HG02642 (cell line): ENCODE measurements at regions not wholly inside any gene's neighbourhood (a gene's known extent, or its start where the extent isn't known, plus 50 kb on each side); places are given as distances from the start of the nearest gene placed in this dataset.

Source experiments
- ATAC-seq: cut with Tn5 transposase; IDR thresholded peaks from one replicate; pipeline ENCODE4 v1.9.1; 2021; ENCODE audit warnings: mild to moderate bottlenecking; ENCODE audit not compliant: unreplicated experiment, poor library complexity

- ATAC-seq, result no peak
Measured at GRCh38 chr6:163929538-163929937, 515.0 kb downstream of the QKI start.

GRCh38 chr6:163926642-163927041 lies 512.1 kb downstream of the QKI start:
- ATAC-seq, result no peak

DNA sequence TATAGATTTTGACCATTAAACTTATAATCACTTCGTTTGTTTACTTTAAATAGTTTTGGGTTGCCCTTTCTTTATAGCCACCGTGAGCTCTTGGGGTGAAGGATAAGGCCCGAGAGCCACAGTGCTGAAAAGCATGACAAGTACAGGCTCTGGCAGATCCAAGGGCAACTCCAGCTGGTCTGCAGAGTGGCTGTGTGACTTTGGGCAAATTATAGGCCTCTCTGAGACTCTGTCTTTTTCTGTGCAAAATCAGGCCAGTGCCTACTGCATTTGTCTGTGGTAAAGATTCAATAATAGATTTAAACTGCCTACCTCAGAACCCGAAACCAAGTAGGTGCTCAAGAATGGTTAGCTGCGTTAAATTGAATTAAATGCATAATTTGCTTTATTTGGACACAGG lies 511.3 kb downstream of the QKI start:
- no peak for ATAC-seq

- no peak for ATAC-seq
Measured at GRCh38 chr6:163923658-163924411, 509.3 kb downstream of the QKI start.

DNA sequence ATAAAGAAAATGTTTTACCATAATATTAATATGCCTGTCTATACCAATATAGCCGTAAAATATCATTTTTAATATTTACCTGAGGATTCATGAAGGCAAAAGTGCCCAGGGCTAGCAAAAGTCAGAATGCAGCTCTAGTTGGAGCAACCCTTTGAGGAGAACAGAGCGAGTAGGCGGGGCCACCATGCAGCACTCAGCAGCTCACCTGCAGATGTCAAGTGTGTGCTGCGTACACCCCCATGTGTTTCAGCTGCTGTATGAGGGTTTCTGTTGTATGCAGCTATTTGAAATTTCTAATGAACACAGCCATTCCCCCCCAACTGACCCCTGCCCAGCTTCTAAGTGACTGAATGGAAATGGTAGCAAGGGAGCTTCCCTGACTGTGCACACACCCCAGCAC lies 508.0 kb downstream of the QKI start:
- ATAC-seq, result no peak

DNA sequence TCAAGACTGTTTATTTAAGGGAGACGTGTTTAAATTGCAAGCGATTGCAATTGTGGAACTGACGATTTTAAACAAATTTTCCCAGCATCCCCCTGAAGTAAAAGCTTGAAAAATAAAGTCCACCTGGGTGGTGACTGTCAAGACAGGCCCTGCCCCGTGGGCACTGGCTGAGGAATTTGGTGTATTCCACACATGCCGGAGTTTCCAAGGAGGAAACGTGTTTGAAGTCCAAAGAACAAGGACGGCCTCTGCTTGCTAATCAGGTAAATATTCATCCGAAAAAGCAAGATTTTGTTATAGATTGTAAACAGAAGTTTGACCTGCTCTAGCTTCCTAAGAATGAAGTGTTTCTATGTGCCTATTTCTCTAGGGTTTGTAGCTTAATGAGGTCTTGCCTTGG lies 505.1 kb downstream of the QKI start:
- ATAC-seq, result no peak

DNA sequence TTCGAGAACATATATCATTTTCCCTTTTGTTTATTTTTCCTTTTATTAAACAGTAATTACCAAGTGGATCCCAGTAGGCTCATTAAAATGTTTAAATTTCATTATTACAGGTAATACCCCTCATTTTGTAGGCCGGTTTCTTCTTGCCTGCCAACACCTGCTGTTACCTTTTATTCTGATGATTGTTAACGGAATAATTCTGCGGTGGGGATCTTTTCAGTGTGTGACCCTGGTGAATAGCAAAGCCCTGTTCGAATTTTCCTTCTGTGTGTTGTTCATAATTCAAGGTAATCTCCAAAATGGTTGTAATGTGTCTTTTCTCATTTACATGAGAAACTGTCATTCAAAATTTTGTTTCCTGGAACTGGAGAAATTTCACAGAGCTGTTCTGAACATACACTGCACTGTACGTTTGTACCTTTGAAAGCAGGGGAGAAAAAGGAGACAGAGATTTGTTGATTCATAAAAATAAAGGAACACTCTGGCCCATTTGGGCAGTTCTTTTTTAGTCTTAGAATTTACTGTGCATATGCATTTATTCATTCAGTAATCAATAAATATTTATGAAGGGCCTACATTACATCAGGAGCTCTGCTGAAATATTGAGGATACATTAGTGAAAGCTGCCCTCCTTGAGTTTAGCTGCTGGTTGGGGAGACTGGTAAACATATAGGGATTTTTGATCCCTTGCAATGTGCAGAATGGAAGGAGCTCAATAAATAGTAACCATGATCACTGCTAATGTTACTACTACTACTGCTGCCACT lies 502.0 kb downstream of the QKI start:
- no peak for ATAC-seq

DNA sequence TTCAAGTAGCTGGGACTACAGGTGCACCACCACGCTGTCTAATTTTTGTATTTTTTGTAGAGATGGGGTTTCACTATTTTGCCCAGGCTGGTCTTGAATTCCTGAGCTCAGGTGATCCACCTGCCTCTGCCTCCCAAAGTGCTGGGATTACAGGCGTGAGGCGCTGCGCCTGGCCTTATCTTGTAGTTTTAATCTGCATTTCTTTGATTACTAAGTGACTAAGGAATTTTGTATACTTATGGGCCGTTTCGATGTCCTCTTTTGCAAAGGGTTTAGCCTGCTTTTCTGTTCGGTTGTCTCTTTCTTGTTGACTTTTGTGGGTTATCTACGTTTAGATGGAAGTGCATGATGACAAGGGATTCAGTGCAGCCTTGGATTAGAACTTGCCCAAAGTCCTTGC lies 500.6 kb downstream of the QKI start:
- ATAC-seq, result no peak

- no peak for ATAC-seq
Measured at GRCh38 chr6:163913045-163913444, 498.5 kb downstream of the QKI start.

DNA sequence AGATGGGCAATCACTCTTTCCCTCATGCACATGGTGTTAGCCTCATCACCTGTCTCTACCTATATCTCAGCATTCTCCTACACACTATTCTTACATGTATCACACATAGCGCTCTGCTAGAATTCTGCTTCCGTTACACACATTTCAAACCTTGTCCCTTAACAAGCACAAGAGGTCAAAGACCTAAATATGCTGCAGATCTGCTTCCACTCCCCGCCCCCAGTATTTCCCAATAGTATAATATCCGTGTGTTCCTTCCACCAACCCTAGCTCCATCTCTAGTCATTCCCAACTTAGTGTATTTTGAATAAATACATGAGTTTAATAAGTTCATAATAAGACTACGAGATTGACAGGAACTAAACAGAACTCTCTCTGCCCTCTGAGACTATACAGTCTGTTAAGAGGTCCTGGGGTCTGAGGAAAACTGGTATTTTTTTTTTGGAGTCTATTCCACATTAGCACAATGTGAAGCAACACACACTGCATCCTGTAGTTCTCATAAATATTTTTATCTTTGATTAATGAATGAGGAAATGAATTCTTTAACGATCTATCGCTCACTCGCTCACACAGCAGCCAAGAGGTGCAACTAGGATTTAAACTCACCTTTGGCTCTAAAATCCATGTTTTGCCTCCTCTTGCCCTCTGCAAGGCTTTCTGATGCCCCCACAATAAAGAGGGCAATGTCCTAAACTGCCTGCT lies 491.6 kb downstream of the QKI start:
- no peak for ATAC-seq

DNA sequence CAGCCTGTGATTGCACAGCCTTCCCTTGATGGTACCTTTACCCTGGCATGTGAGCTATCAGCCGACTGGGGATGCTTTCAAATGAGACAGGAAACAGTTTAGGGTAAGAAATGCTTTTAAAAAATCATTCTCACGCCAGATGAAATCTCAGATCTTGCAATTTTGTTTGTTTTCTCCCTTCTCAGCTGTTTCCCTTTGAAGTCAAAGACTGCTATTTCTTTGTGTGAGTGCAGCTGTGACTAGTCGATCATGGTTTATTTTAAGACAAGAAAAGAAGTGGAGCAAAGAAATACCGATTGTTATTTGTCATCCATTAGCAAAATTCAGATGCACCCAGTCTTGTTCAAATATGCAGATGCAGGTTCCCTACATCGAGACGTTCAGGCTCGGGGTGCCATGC lies 489.7 kb downstream of the QKI start:
- ATAC-seq, result no peak

DNA sequence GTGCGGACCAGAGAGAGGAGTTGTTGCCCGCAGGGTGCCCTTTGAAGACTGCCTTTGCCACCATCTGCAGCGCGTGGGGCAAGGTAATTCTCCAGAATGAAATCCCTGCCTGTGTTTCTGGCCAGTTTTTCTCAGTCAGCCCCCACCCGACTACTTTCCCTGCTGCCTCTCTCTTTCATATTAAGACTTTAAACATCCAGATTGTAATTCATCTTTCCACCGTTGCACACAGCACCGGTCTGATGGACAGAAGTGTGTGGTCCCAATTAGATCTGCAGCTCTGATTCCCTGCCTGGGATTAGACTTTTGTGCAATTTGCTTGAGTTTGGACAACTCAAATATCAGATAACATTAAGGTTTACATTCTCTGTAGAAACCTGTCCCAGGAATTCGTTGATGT lies 489.0 kb downstream of the QKI start:
- no peak for ATAC-seq

- no peak for ATAC-seq
Measured at GRCh38 chr6:163902993-163903392, 488.5 kb downstream of the QKI start.

- no peak for ATAC-seq
Measured at GRCh38 chr6:163901681-163902080, 487.2 kb downstream of the QKI start.

GRCh38 chr6:163900570-163900969 lies 486.1 kb downstream of the QKI start:
- ATAC-seq, result no peak

GRCh38 chr6:163897669-163898068 lies 483.2 kb downstream of the QKI start:
- ATAC-seq, result no peak

GRCh38 chr6:163897030-163897429 lies 482.5 kb downstream of the QKI start:
- no peak for ATAC-seq

GRCh38 chr6:163895162-163895561 lies 480.6 kb downstream of the QKI start:
- no peak for ATAC-seq

GRCh38 chr6:163893609-163894189 lies 479.2 kb downstream of the QKI start:
- ATAC-seq, result no peak

DNA sequence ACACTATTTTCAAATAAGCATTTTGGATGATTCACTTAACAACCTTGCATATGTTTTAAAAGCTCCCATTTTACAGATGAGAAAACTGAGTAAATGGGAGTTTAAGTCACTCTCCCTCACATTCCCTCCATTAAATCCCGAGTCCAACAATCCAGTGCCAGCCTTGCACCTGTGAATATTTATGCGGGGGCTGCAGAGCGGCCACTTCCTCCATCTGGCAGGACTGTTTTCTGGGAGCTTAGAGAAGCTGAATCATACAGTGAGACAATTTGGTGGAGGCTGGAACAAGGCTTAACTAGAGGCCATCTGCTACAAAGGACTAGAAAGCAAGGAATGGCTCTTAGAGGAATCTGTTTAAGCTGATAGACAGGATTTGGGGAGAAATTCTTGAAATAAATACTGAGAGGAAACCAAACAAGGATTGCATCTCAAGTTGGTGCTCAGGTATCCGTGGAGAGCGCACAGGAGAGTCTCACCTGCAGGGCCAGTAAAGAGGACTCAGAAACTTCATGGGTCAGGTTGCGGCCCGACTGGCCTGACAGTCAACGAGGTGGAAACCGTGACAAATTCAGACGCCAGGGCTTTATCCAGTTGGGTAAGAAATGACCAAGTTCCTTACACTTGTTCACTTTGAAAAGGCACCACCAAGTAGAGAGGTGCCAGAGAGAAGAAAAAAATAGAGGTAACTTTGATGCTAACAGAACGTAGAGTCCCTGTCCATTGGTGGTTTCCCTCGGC lies 478.5 kb downstream of the QKI start:
- ATAC-seq, result no peak
